ENCODE measurements at regions not wholly inside any gene's neighbourhood (a gene's known extent, or its start where the extent isn't known, plus 50 kb on each side); places are given as distances from the start of the nearest gene placed in this dataset.
"Not testable (repeated sequence)": the region's sequence is repeated elsewhere in the genome, so short reads cannot be mapped to it uniquely, and the experiment has no call there.

DNA sequence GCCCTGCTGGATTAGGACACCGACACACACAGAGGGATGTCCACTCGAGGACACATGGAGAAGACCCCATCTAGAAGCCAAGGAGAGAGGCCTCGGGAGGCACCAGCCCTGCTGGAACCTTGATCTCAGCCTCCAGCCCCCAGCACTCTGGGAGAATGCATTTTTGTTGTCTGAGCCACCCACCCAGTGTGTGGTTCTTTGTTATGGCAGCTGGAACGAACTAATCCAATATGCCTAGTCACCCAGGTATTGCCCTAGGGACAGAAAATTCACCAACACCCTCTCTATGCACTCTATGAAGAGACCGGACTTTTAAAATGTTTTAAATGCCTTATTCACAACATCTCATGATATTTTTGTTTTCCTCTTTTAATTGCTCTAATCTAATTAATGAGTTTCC is 117.4 kb downstream of the CRYAA start:
- no peak for DNase-seq

DNA sequence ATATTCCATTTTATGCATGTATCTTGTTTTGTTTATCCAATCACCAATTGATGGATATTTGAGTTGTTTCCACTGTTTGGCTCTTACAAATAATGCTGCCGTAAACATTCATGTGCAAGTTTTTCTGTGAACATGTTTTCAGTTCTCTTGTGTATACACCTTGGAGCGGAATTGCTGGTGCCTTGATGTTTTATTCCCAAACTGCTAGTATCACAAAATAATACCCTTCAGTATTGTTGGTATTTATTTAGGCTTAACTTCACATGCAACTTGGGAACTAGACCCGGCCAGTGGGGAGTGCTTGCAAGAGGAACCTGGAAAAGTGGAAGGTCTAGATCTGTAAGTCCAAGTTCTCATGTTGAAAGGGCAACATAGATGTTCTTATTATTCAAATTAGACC is 115.9 kb downstream of the CRYAA start:
- no peak for DNase-seq

DNA sequence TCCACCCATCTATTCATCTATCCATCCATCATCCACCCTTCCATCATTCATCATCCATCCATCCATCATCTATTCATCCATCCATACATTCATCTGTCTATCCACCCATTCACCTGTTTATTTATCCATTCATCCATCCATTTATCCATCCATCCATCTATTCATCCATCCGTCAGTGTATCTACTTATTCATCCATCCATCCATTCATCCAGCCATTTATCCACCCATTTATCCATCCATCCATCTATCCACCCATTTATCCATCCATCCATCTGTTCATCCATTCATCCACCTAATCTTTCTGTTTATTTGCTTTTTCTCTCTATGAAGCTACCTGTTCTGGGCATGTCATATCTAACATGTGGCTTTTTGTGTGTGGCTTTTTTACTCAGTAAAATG is 115.4 kb downstream of the CRYAA start:
- DNase-seq: no peak

DNA sequence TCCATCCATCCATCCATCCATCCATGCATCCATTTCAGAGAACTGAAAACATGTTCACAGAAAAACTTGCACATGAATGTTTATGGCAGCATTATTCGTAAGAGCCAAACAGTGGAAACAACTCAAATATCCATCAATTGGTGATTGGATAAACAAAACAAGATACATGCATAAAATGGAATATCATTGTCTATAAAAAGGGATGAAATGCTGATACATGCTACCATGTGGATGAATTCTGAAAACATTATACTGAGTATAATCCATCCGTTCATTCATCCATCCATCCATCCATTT is 115.1 kb downstream of the CRYAA start:
- DNase-seq: not testable (repeated sequence)

DNA sequence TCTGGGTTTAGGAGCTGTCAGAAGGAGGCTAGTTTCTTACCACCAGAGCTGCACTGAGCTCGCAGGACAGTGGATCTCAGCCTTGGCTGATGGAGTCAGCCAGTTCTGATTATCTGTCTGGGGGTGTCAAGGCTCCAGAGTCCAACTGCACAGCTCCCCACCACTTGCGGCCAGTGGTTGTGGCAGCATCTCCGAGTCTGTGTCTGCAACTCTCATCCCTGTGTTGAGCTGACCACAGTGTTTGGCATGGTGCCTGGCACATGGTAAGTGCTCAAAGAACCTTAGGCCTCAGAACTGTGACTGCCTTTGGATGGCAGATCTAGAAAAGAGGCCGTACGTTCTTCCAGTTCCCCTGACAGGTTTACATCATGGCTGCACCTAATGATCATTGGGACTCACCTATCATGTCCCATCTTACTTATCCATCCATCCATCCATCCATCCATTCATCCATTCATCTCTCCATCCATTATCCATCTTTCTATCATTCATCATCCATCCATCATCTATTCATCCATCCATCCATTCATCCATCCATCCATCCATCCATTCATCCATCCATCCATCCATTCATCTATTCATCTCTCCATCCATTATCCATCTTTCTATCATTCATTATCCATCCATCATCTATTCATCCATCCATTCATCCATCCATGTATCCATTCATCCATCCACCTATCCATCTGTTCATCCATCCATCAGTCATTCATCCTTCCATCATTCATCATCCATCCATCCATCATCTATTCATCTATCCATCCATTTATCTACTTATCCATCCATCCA is 114.5 kb downstream of the CRYAA start:
- DNase-seq: no peak

DNA sequence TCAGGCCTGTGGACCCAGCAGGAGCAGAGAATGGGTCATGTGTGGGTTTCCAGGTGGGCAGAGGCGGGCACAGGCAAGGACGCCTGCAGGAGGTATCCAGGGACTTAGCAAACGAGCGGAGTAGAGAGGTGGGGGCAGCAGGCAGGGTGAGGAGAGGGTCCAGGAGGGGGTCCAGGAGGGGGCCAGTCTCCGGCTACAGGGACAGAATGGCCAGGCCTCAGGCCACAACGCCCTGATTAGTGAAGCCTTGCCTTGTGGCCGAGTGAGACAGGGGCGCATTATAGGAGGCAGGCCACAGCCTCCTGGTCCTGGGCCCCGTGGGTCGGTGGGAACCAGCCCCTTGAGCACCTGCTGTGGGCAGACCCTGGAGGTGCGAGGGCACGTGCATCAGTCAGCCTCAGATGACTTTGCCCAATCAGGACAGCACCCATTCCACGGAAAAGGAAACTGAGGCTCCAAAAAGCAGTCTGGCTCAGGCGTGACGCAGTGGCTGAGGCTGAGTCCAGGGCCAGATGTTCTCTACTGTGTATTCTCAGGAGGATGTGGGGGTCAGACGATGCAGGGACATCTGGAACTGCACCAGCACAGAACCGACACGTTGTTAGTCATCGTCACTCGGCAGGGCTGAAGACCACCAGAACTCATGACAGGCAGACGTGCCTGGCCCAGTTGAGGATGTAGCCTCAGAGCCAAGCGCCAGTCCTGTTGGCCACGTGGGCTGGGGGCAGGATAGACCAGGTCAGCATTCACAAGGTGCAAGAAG is 113.7 kb downstream of the CRYAA start:
- no peak for DNase-seq

DNA sequence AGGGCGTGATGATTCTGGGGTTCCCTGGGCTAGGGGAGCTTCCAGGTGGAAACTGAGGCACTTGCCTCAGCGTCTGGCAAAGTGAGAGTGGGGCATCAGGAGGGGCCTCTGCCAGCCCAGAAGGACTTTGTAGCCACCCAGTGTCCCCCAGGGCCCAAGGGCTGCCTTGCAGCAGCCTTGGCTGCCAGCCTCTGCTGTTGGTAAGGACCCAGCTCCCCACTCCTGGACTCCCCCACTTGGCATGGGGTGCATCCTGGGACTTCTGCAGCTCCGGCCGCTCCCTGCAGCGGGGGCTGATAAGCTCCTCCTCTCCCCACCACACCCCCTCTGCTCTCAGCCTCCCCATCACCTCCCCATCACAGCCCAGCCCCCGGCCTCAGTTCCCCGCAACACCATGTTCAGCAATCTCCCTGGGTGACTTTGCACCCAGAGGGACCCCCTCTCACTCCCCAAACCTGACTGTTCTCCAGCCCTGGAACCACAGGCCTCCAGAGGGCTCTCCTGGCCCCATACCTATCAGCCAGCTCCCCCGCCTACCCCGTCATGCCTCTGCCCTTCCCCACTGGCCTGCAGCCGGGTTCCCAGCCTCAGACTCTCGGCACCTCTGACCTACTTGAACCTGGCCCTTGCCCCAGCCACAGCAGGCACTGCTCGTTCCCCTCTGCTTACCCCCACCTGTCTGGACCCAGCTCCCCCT is 113.0 kb downstream of the CRYAA start:
- DNase-seq: no peak

DNA sequence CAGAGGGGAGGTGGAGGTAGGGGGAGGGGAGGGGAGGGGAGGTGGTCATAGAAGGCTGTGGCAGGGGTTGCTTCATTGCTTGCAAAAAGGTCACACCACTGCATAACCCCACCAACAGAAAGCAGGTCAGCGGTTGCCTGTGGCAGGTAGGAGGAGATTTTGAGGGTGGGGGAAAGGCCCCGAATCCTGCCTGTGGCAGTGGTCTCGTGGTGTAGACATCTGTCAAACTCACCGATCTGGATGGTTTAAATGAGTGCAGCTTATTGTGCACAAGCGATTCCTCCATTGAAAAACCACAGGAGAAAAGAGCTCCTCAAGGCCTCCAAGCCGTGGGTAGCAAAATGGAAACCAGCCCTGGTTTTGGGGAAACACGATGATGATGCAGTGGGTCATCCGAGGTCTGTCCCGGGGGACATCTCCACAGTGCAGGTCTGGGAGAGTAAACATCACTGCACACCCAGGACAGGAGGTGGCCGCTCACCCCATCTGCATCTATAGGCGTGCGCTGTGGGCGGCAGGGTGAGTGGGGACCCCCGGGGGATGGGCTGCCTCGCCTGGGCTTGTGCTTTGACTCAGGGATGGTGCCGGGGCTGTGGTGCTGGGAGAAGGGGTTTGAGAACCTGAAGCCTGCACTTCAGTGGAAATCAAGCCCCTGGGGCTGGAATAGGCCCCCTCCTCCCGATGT is 112.3 kb downstream of the CRYAA start:
- DNase-seq: no peak

DNA sequence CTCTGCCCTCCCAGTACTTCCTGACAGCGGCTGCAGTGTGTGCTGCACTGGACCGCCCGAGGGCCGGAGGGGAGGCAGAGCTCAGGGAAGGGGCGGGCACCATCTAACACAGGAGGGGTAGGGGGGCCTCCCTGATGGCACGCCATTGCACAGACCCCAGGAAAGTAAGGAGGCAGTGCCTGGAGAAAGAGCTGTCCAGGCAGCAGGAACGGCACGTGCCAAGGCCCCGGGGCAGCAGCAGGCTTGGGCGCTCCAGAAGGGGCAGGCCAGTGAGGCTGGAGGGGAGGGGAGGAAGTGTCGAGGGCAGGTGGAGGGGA is 110.7 kb downstream of the CRYAA start:
- DNase-seq: no peak

DNA sequence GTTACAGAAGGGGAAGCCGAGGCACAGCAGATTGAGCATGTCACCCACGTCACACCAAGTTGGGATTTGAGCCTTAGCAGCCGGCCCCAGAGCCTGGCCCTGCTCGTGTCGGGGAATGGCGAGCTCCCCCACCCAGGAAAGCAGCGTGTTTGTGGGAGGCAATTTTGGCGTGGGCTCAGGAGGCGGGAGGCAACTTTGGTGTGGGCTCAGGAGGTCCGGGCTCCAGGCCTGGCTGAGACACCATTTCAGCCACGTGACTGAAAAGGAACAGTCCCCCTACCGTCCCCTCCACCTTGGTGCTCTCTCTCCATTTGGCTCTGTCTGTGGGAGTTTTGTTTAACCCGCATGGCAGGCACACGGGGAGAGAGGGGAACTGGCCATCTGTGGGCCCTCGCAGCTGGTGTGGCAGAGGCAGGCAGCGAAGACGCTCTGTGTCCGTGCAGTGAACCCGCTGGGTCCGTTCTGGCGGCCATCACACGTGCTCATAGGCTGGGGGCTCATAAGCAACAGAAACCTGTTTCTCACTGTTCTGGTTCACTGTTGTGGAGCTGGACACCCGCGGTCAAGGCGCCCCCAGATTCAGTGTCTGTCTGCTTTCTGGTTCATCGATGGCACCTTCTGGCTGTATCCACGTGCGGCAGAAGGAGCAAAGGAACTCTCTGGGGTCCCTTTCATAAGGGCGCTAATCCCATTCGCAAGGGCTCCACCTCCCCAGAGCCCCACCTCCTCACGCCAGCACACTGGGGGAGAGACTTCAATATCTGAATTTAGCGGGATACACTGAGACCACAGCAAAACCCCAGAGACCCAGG is 110.2 kb downstream of the CRYAA start:
- DNase-seq: no peak

DNA sequence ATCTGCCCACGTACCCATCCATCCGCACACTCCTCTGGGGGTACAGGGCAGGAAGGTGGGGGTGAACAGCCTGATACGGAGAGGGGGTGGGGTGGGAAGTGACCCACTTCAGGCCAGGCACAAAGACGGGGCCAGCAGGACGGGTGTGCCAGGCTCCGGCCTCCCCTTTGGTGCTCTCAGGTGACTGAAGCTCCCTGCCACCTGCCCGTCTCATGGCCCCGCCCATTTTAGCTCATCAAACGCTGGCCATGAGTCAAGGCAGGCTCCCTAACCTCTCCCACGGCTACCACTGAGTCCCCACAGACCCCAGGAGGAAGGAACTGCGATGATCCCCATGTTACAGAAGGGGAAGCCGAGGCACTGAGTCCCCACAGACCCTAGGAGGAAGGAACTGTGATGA is 109.6 kb downstream of the CRYAA start:
- DNase-seq: no peak

DNA sequence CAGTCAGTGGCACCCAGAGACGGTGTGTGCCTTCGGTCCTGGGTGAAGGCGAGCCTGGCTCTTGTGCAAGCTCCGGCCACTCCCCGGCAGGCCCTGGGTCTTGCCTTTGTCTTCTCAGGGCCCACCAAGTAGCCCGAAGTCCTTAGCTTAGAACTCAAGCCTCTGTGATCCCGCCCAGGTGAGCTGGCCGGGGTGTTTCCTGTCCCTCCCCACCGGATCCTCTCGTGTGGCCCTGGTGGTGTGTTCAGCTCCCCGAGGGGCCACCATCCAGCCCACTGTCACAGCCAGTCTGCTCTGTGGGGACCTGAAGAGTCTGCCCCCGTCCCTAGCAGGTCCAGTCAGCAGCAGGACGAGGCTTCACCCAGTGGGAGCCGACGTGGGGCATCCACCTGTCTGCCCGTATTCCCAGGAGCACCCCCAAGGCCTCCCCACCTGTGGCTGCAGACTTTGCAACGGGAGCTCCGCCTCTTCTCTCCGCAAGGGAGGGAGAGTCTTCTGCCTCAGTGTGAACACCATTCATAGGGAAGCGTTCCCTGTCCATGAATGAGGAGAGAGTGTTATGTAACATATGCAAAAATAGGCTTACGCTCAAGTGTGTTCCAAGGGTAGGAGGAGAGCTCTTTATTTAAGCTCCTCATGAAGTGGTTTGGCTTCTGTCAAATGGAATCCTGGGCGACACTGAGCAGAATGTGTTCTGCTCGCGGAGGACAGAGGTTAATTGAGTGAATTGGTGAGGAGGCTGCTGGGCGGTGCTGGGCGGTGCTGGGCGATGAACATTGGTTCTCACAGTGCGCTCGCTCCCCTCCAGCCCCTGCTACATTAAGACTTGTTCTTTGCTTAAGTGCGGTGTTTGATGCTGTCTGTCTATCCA is 108.9 kb downstream of the CRYAA start:
- no peak for DNase-seq

DNA sequence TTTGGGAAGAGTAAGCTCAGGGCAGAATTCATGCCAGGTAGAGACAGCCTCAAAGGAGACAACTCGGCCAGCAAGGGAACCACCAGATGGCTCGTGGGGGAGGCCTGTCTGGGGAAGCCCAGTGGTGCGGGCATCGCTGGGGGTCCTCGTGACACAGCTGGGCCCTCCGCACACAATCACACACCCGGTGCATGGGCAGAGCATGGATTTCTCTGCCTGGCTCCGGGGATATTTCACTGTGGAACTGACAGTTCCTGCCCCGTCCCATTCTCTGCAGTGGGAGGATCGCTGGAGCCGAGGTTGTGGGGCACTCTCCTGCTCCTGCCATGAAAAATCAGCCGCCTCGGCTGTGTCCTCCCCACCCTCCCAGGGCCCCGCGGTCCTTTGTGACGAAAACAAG is 108.0 kb downstream of the CRYAA start:
- no peak for DNase-seq

DNA sequence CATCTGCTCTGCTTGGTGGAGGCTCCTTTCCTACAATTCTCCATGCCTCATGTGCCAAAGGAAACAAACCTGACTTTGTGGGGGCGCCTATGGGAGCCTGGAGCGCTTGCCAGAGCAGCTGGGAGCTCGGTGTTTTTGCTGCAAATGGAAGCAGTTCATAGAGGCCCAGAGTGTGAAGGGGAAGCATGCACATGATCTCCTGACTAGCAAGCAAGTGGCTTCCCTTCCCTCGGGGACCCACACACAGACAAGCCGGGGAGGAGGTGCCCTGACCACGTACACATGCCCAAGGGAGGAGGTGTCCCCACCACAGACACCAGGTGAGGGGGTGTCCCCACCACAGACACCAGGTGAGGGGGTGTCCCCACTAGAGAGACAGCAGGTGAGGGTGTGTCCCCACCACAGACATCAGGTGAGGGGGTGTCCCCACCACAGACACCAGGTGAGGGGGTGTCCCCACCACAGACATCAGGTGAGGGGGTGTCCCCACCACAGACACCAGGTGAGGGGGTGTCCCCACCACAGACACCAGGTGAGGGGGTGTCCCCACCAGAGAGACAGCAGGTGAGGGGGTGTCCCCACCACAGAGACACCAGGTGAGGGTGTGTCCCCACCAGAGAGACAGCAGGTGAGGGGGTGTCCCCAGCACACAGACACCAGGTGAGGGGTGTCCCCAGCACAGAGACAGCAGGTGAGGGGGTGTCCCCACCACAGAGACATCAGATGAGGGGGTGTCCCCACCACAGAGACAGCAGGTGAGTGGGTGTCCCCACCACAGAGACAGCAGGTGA is 106.8 kb downstream of the CRYAA start:
- DNase-seq: no peak

DNA sequence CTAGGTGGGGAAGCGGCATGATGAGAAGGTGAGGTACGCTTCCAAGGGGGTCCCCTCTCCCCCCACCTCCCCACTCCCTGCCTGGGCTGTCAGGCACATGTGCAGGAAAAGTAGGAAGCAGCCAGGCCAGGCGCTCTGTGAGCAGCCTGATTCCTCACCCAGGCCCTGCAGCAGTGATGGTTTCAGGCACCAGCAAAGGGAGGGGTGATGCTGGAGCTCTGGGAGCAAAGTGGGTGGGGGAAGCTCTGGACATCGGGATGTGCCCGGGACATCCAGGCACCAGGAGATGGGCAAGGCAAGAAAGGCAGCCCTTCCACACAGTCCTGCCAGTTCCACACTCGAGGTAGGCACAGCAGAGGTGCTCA is 106.1 kb downstream of the CRYAA start:
- DNase-seq: no peak

DNA sequence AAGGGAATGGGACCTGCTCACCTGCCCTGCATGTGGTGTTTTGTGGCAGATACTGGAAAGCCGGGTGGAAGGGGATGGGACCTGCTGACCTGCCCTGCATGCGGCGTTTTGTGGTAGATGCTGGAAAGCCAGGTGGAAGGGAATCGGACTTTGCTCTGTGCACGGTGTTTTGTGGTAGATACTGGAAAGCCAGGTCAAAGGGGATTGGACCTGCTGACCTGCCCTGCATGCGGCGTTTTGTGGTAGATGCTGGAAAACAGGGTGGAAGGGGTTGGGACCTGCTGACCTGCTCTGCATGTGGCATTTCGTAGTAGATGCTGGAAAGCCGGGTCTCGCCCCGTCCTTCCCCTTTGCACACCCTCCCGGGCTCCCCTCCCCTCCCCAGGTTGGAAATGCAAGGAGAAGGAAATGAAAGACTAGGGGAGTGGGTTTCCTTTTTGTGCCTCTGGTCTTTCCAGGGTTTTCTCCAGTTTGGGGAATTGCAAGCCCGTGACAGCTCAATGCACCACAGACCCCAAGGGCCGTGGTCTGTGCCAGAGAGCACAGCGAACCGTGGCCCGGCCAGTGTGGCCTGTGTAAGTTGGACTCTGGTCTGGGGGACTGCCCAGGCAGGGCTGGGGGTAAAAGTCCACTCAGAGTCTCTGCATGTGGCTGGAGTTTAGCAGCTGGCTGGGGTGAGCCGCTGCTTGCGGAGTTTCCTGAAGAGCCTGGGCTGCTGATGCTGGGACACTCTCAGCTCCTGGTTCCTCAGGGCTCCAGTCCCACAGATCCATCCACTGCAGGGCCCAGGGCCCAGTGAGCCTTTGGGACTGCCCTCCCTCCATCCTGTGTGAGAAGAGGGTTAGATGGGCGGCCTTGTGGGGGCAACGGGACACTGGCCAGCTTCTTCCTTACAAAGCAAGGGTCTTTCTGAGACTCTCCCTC is 105.5 kb downstream of the CRYAA start:
- DNase-seq: no peak

DNA sequence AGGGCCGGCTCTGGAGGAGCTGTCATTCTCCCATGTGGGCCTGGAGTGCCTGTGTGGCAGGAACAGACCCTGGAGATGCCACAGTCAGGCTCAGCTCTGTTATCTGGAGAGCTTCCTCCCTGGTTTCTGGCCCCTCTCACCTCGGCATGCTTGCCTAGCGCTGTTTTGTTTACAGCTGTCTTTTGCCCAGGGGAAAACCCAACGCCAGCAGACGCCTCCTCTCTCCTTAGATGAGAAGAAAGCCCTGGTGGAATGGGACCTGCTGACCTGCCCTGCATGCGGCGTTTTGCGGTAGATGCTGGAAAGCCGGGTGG is 104.9 kb downstream of the CRYAA start:
- no peak for DNase-seq

DNA sequence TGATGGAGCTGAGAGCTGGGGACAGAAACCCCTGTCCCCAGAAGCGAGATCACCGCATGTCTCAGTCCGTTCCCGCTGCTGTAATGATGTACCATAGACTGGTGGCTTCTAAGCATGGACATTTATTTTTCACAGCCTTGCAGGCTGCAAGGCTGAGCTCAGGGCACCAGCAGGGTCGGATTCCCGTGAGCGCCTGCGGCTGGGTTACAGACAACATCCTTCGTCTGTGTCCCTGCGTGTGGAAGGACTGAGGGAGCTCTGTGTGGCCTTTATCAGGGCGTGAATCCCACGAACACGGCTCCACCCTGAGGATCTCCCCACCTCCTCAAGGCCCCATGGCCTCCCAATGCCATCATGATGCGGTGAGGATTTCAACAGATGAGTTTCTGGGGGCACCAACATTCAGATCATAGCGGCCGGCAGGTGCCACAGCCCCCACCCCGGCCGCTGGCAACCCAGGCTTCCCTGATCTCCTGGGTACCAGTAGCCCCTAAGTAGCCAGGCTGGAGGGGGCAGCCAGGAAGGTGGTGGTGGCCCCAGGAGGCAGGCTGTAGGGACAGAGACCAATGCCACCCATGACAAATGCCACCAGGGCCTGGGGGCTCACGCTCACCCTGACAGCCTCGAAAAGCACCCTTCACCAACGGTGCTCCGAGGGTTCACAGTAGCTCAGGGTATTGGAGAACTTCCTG is 104.4 kb downstream of the CRYAA start:
- DNase-seq: no peak

DNA sequence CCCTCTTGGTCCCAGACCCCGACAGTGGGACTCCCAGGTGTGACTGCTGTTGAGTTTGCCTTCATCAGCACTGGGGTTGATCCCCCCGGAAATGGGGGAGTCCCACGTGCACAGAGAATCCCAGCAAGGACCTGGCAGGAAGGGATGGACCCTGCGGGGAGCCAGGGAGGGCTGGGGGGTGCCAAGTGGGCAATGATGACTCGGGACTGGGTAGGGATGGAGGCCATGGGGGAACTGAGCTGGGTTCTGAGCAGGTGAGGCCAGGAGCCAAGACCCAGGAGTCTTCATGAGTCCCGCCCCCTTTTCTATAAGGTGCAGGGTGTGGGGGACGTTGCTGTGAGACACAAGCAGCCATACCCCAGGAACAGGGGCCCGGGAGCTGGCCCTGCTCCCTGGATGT is 103.8 kb downstream of the CRYAA start:
- no peak for DNase-seq

Data from SIG-M5 (cell line).